Esophagus squamous epithelium (tissue), 4 donors: ENCODE measurements at regions not wholly inside any gene's neighbourhood (a gene's known extent, or its start where the extent isn't known, plus 50 kb on each side); places are given as distances from the start of the nearest gene placed in this dataset.

Source experiments
- POLR2A ChIP-seq, 4 donors: fragments of 450-650 bp; IDR thresholded peaks; one replicate each; pipeline ENCODE4 v1.6.1; 2017; ENCODE audit warnings: antibody characterized with exemption in 4 of 4, mild to moderate bottlenecking in 4 of 4, moderate library complexity in 3 of 4
- TF ChIP-seq, protein P1 (sequence below), 6 experiments: fragments of 450-650 bp in 4 of 6; fragments of 200-600 bp in 2 of 6; sonication (generic) in 2 of 6; IDR thresholded peaks; one replicate each; pipeline ENCODE4 v1.5.1; 2016 to 2019; ENCODE audit warnings: antibody characterized with exemption in 6 of 6, mild to moderate bottlenecking in 4 of 6, moderate library complexity in 4 of 6

DNA sequence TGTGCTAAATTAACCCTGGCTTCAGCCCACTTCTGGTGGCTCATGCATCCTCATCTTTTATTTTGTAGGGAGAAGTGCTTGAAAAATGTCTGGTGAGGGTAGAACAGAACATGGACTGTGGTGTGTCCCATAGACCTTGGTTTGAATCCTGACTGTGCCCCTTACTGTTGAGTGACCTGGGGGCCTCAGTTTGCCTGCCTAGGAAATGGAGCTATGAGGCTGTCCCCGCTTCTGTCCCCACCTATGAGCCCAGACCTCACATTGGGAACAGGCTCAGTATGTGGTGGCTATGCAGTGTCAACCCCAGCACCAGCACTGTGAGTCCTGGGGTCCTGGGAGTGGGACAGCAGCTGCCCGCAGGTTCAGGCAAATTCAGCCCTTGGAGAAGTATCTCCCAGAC is 186.3 kb upstream of the GSE1 start:
- TF ChIP-seq, protein P1, sequence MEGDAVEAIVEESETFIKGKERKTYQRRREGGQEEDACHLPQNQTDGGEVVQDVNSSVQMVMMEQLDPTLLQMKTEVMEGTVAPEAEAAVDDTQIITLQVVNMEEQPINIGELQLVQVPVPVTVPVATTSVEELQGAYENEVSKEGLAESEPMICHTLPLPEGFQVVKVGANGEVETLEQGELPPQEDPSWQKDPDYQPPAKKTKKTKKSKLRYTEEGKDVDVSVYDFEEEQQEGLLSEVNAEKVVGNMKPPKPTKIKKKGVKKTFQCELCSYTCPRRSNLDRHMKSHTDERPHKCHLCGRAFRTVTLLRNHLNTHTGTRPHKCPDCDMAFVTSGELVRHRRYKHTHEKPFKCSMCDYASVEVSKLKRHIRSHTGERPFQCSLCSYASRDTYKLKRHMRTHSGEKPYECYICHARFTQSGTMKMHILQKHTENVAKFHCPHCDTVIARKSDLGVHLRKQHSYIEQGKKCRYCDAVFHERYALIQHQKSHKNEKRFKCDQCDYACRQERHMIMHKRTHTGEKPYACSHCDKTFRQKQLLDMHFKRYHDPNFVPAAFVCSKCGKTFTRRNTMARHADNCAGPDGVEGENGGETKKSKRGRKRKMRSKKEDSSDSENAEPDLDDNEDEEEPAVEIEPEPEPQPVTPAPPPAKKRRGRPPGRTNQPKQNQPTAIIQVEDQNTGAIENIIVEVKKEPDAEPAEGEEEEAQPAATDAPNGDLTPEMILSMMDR (IDR thresholded peaks at IDR 0.05) = no peak
- no peak for TF ChIP-seq POLR2A (IDR thresholded peaks at IDR 0.05)
